ENCODE measurements at regions not wholly inside any gene's neighbourhood (a gene's known extent, or its start where the extent isn't known, plus 50 kb on each side); places are given as distances from the start of the nearest gene placed in this dataset.

DNA sequence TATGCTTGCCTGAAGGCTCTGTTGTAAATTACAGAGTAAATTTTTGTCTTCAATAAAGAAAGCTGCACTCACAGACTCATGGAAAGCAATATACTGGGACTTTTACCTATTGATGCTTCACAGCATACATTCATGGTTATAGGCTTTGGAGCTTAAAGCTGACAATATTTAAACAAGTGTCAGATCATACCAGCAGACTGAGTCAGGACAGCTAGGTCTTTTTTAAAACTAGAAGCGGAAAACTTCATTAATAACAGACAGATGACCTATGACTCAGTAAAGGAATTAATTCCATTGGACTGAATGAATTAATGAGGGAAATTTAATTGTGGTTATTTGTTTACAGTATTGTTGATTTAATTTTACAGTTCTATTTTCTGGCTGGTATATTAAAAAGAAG lies 165.8 kb upstream of the DGKB start:
- Histone ChIP-seq H3K18ac (ENCODE audit: low read depth, low read length) (no peak overlapping the region), H2BK20ac (ENCODE audit: low read depth, low read length) (no peak overlapping the region), H3K4me2 (ENCODE audit: low read depth, low read length) (no peak overlapping the region), H4K5ac (ENCODE audit: low read depth, low read length) (no peak overlapping the region), H3K9ac (ENCODE audit: low read depth, low read length) (no peak overlapping the region), H2AK9ac (replicated peaks; ENCODE audit: low read depth, low read length, poor library complexity) (no peak overlapping the region), H3K14ac (replicated peaks; ENCODE audit: low read depth, low read length) (no peak overlapping the region), H3K9me3 (ENCODE audit: control insufficient read depth, insufficient read depth, low read length) (no peaks in the 10 kb centered on the region), H3K56ac (ENCODE audit: extremely low read depth, insufficient read depth, low read length) (no peak overlapping the region), H2BK120ac (ENCODE audit: low read depth, low read length) (no peak overlapping the region), H4K8ac (ENCODE audit: low read depth in 2 of 2, low read length in 2 of 2) (no peak overlapping the region), H3K79me1 (ENCODE audit: low read depth in 1 of 2, low read length in 2 of 2) (no peaks in the 10 kb centered on the region), H3K9me1 (ENCODE audit: insufficient read depth, low read length) (no peaks in the 10 kb centered on the region), H2AK5ac (ENCODE audit: low read depth, low read length) (no peak overlapping the region), H3K27me3 (ENCODE audit: control insufficient read depth, insufficient read depth, low read length) (no peaks in the 10 kb centered on the region), H2BK5ac (ENCODE audit: low read depth, low read length, poor library complexity, severe bottlenecking) (no peak overlapping the region), H3K4me3 (ENCODE audit: insufficient read depth, low read depth, low read length) (no peak overlapping the region), H3K36me3 (ENCODE audit: control insufficient read depth, insufficient read depth, low read length) (no peaks in the 10 kb centered on the region), H3K27ac (ENCODE audit: insufficient read depth, low read length) (no peak overlapping the region), H3K4me1 (ENCODE audit: control insufficient read depth, insufficient read depth, low read length) (no peaks in the 10 kb centered on the region), H4K91ac (ENCODE audit: insufficient read depth, low read depth, low read length) (no peak overlapping the region), H3K4ac (ENCODE audit: low read depth, low read length) (no peak overlapping the region), H4K20me1 (ENCODE audit: insufficient read depth, low read length) (no peaks in the 10 kb centered on the region), H2BK15ac (ENCODE audit: low read depth, low read length) (no peak overlapping the region), H2AFZ (replicated peaks; ENCODE audit: low read length, poor library complexity) (no peak overlapping the region), H3K23ac (ENCODE audit: low read depth, low read length) (no peak overlapping the region)
- no peak for ATAC-seq (ENCODE audit: low read depth)
- POLR2A ChIA-PET (ENCODE audit: unreplicated experiment) = no interaction called here
- dilution Hi-C loops (cut with HindIII; ENCODE audit: low sequenced_read_pairs, unreplicated experiment) (no loop called here), in situ Hi-C loops (cut with MboI; ENCODE audit: low sequenced_read_pairs) (no loop called here), intact Hi-C loops (cut with micrococcal nuclease) (no loop called here)
- CTCF ChIA-PET = no interaction called here
- DNase-seq = no peak
- BruUV-seq (replicated peaks) = no TSS peak
- TF ChIP-seq, protein P1, sequence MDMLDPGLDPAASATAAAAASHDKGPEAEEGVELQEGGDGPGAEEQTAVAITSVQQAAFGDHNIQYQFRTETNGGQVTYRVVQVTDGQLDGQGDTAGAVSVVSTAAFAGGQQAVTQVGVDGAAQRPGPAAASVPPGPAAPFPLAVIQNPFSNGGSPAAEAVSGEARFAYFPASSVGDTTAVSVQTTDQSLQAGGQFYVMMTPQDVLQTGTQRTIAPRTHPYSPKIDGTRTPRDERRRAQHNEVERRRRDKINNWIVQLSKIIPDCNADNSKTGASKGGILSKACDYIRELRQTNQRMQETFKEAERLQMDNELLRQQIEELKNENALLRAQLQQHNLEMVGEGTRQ (IDR thresholded peaks at IDR 0.05; ENCODE audit: low read depth, low read length) = no peak
- TF ChIP-seq RFX5 (IDR thresholded peaks at IDR 0.05; ENCODE audit: low read depth, low read length) = no peak
- TF ChIP-seq RAD21 (IDR thresholded peaks at IDR 0.05; ENCODE audit: low read length) = no peak
- TF ChIP-seq, protein P2, sequence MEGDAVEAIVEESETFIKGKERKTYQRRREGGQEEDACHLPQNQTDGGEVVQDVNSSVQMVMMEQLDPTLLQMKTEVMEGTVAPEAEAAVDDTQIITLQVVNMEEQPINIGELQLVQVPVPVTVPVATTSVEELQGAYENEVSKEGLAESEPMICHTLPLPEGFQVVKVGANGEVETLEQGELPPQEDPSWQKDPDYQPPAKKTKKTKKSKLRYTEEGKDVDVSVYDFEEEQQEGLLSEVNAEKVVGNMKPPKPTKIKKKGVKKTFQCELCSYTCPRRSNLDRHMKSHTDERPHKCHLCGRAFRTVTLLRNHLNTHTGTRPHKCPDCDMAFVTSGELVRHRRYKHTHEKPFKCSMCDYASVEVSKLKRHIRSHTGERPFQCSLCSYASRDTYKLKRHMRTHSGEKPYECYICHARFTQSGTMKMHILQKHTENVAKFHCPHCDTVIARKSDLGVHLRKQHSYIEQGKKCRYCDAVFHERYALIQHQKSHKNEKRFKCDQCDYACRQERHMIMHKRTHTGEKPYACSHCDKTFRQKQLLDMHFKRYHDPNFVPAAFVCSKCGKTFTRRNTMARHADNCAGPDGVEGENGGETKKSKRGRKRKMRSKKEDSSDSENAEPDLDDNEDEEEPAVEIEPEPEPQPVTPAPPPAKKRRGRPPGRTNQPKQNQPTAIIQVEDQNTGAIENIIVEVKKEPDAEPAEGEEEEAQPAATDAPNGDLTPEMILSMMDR (conservative IDR thresholded peaks at IDR 0.05; ENCODE audit: low read depth, low read length) = no peak
- no peak for TF ChIP-seq SMC3 (IDR thresholded peaks at IDR 0.05; ENCODE audit: low read depth, low read length)
- TF ChIP-seq MAZ (IDR thresholded peaks at IDR 0.05; ENCODE audit: borderline replicate concordance, low read depth, low read length) = no peak
- no peak for TF ChIP-seq NFE2L2 (IDR thresholded peaks at IDR 0.05; ENCODE audit: low read depth, low read length)
- no peak for TF ChIP-seq POLR2A (IDR thresholded peaks at IDR 0.05; ENCODE audit: low read depth, low read length)
- TF ChIP-seq, protein P3, sequence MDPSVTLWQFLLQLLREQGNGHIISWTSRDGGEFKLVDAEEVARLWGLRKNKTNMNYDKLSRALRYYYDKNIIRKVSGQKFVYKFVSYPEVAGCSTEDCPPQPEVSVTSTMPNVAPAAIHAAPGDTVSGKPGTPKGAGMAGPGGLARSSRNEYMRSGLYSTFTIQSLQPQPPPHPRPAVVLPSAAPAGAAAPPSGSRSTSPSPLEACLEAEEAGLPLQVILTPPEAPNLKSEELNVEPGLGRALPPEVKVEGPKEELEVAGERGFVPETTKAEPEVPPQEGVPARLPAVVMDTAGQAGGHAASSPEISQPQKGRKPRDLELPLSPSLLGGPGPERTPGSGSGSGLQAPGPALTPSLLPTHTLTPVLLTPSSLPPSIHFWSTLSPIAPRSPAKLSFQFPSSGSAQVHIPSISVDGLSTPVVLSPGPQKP (IDR thresholded peaks at IDR 0.05; ENCODE audit: borderline replicate concordance, low read depth, low read length) = no peak
- no CpG with 5 or more reads among the region's 1 CpG for WGBS, 2 experiments (ENCODE audit: extremely low coverage in 2 of 2, insufficient read length in 1 of 2)

All from IMR-90 (cell line).